ENCODE measurements at regions not wholly inside any gene's neighbourhood (a gene's known extent, or its start where the extent isn't known, plus 50 kb on each side); places are given as distances from the start of the nearest gene placed in this dataset.

GRCh38 chr2:43086451-43087221 is 139.8 kb downstream of the ZFP36L2 start:
- no peak for DNase-seq (ENCODE audit: low read depth)

- DNase-seq (ENCODE audit: low read depth) = no peak
Measured at GRCh38 chr2:43085929-43086328, 140.5 kb downstream of the ZFP36L2 start.

GRCh38 chr2:43085505-43085904 is 140.9 kb downstream of the ZFP36L2 start:
- no peak for DNase-seq (ENCODE audit: low read depth)

- no peak for DNase-seq (ENCODE audit: low read depth)
Measured at GRCh38 chr2:43084699-43085091, 141.7 kb downstream of the ZFP36L2 start.

- DNase-seq (ENCODE audit: low read depth) = no peak
Measured at GRCh38 chr2:43083710-43084698, 142.4 kb downstream of the ZFP36L2 start.

- DNase-seq (ENCODE audit: low read depth) = no peak
Measured at GRCh38 chr2:43082903-43083677, 143.3 kb downstream of the ZFP36L2 start.

GRCh38 chr2:43082111-43082894 is 144.1 kb downstream of the ZFP36L2 start:
- DNase-seq (ENCODE audit: low read depth) = no peak

DNA sequence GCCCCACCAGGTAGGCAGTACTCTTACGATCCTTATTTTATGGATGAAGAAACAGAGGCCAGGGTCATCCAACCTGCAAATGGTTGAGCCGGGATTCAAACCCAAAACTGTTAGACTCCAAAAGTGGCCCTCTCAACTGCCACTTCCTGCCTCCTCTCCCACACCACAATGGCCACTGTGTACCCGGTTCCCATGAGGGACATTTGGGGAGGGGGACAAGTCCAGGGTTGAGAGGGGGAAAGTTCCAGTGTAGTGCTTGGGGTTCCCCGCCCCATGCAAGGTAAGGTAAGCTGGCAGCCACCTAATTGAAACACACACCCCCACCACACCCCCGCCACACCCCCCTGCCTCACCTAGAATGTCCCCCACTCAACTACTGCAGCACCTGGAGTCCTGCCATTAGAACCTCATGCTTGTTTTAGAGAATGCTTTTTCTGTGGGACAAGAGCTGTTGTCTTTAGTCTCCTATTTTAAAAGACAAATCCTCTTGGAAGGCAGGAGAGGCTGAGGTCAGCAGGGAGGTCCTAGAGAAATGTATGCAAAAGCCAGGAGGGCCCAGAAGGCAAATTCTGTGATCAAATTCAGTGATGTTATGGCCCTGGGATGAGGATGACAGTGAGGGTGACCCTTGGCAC is 145.2 kb downstream of the ZFP36L2 start:
- DNase-seq (ENCODE audit: low read depth) = no peak

DNA sequence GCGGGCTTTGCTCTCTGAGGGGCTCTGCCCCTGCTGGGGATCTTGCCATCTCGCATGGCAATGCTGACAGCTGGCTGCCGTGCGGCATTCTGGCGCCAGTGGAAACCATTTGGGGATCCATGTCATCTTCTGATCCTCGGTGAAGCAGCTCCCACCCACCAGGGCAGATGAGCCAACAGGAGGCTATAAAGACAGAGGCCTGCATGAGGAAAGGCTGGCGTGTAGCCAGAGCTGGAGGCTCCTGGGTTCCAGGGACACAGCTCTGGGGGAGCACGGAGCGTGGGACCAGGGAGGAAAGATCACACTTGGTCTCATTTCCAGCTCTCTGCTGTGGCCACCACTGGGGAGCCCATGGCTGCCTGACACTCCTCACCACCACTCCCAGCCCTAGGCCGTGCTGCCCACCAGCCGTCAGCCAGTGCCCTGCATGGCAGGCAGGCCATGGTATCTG is 145.8 kb downstream of the ZFP36L2 start:
- DNase-seq (ENCODE audit: low read depth) = no peak

DNA sequence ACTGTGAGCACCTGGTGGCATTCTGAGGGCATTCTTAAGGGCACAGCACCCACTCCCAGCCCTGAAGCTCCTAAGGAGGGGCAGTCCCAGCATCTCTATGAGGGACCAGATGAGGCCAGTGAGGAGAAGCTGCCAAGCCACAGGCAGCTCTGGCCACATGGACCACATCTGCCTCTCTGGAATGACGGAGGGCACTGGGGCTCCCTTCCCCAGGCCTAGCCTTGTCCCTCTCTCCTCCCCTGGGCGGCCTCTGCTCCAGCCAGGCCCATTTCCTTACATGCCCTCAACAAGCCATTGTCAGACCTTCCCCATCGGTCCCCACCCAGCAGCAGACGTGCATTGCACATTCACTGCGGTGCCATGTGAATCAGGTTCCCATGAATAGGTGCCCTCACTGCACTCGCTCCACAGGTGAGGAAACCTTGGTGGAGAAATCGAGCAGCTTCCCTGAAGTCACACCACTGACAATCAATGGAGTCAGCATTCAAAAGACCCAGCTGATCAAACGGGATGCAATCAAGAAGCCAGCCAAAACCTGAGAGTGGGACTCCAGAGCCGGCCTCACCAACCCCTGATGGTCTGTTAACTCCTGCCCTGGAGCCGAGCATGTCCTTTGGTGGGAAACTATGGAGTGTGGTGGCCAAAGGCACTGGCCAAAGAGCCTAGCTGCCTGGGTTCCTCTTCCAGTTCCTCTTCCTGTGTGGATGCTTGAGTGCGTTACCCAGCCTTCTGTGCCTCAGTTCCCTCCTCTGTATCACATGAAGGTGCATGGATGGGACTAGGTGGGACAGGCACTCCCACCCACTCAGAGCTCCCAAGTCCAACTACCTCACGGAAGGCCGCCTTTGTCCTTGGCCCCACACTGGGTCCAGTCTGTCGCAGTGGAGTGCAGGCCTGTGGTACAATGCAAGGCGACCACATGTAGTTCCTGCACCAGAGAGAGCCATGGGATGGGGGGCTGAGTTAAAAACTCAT is 147.3 kb downstream of the ZFP36L2 start:
- no peak for DNase-seq (ENCODE audit: low read depth)

GRCh38 chr2:43078301-43078700 is 148.1 kb downstream of the ZFP36L2 start:
- no peak for DNase-seq (ENCODE audit: low read depth)

DNA sequence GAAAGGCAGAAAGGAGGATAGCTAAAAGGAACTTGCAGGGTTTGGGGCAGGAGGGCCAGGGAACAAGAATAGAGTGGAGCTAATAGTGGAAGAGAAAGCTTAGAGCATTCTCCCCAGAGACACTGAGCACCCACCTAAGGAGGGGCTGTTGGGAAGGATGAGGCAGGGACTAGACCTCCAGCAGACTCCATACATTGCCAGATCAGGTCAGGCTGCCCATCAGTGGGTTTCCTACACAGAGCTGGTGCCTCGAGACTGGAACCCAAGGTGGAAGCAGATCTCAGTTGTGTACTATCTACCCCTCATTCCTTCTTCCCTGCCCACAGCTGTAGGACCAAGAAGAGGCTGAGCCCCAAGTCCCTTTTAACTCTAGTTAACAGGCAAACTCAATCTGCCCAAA is 148.5 kb downstream of the ZFP36L2 start:
- DNase-seq (ENCODE audit: low read depth) = no peak

GRCh38 chr2:43076676-43077075 is 149.7 kb downstream of the ZFP36L2 start:
- no peak for DNase-seq (ENCODE audit: low read depth)

DNA sequence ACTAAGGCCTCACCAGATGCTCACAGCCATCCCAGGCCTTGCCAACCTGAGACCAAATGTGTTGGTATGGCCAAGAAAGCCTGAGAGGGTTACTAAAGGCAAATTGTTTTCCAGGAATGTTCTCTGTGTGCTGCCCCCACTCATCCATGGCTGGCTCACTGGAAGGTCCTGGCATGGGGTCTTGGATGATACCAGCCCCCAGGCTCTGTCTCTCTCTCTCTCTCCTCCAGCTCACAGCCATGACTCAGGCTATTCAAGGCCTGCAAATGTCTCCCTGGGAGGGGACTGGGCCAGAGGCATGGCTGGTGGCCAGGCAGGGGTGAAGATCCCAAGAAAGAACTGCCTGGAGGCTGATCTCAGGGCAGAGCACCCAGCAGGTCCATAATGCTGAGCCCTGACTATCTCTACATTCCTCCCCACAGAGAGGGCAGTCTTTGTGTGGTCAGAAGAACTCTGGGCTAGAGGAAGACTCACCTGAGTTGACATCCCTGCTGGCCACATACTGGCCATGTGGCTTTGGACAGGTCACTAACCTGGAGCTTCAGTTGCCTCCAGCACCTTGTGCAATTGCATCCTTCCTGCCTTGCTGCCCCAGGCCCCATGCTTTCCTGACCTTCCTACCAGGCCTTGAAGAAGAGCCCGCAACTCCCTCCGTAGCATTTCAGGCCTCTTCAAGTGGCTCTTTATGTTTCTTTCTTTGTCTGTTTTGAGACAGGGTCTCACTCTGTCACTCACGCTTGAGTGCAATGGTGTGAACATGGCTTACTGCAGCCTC is 150.4 kb downstream of the ZFP36L2 start:
- no peak for DNase-seq (ENCODE audit: low read depth)

- no peak for DNase-seq (ENCODE audit: low read depth)
Measured at GRCh38 chr2:43075054-43075593, 151.3 kb downstream of the ZFP36L2 start.

DNA sequence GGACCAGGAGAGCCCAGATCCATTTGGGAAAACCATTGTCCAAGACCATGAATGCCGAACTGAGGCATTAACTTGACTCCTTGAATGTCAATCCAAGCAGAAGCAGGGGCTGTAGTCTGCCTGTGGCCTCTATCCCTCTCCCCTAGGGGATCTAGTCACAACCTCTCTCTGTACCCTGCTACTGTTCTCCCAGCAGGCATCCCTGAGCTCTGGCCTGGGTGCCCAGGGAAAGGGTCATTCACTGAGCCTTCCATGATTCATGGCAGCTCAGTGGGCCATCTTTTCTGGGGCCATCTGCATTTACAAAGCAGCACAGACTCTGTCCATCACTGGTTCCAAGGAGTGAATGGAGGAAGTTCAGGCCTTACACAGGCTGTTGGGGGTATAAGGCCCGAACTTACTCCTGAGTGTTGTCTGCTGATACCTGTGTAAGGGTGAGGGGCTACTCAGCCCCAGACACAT is 151.8 kb downstream of the ZFP36L2 start:
- DNase-seq (ENCODE audit: low read depth) = no peak

GRCh38 chr2:43074052-43074451 is 152.4 kb downstream of the ZFP36L2 start:
- no peak for DNase-seq (ENCODE audit: low read depth)

DNA sequence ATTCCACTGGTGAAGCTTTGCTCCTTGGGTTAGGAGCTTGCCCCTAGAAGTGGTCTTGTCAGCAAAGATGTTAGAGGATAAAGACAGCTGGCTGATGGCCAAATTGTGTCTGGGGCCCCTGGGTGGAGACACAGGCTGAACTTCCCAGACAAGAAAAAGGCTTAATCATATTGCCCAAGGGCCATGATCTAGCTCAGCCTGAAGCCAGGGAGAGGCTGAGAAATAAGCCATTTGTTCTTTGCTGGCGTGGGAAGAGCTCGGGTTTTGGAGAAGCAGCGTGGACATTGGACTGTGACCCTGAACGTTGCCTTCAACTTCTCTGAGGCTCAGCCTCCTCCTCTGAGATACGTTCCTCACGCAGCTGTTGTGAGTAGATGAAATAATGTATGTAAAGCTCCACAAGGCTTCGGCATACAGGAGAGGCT is 153.0 kb downstream of the ZFP36L2 start:
- DNase-seq (ENCODE audit: low read depth) = no peak
